ENCODE measurements at regions not wholly inside any gene's neighbourhood (a gene's known extent, or its start where the extent isn't known, plus 50 kb on each side); places are given as distances from the start of the nearest gene placed in this dataset.

GRCh38 chr4:17246656-17247055, 265.2 kb downstream of the QDPR start:
- intact Hi-C loops (cut with micrococcal nuclease) = no loop called here
- Histone ChIP-seq H3K9ac (ENCODE audit: low read length) (no peak overlapping the region), H3K9me3 (ENCODE audit: low read length) (no peaks in the 10 kb centered on the region), H4K20me1 (ENCODE audit: low read length) (no peaks in the 10 kb centered on the region), H3K4me2 (ENCODE audit: low read length) (no peak overlapping the region), H3F3A (ENCODE audit: low read length, unreplicated experiment) (no peaks in the 10 kb centered on the region), H3K27ac (ENCODE audit: low read length) (no peak overlapping the region), H3K36me3 (ENCODE audit: low read depth, low read length) (no peaks in the 10 kb centered on the region), H3K4me3 (ENCODE audit: low read length) (no peak overlapping the region), H2AFZ (ENCODE audit: low read length) (no peak overlapping the region), H3K27me3 (ENCODE audit: low read length) (peaks cover 8% of the 10 kb centered on the region), H3K79me2 (ENCODE audit: low read length) (no peaks in the 10 kb centered on the region), H3K4me1 (ENCODE audit: insufficient read depth, low read length) (no peaks in the 10 kb centered on the region), H3K9me2 (replicated peaks; ENCODE audit: low read length) (no peaks in the 10 kb centered on the region)
- ATAC-seq (no peak), DNase-seq (no peak)
- no TSS peak for BruUV-seq (replicated peaks)
- ChIA-PET CTCF (no interaction called here), POLR2A (ENCODE audit: unreplicated experiment) (no interaction called here)
- TF ChIP-seq EZH2 (IDR thresholded peaks at IDR 0.05; ENCODE audit: low read length, unreplicated experiment) (no peak), EZH2phosphoT487 (IDR thresholded peaks at IDR 0.05; ENCODE audit: borderline replicate concordance, low read length) (no peak)

GRCh38 chr4:17241835-17242234, 270.1 kb downstream of the QDPR start:
- TF ChIP-seq CTCF (conservative IDR thresholded peaks at IDR 0.05; ENCODE audit: low read depth, low read length) = no peak
- no peak for TF ChIP-seq EZH2 (IDR thresholded peaks at IDR 0.05; ENCODE audit: low read length, unreplicated experiment)
- no peak for TF ChIP-seq EZH2phosphoT487 (IDR thresholded peaks at IDR 0.05; ENCODE audit: borderline replicate concordance, low read length)
- ATAC-seq (no peak), DNase-seq (no peak)
- Histone ChIP-seq H3K4me3 (ENCODE audit: low read length) (no peak overlapping the region), H4K20me1 (ENCODE audit: low read length) (no peaks in the 10 kb centered on the region), H3F3A (ENCODE audit: low read length, unreplicated experiment) (no peaks in the 10 kb centered on the region), H3K9ac (ENCODE audit: low read length) (no peak overlapping the region), H3K9me2 (replicated peaks; ENCODE audit: low read length) (no peaks in the 10 kb centered on the region), H3K4me2 (ENCODE audit: low read length) (no peak overlapping the region), H3K36me3 (ENCODE audit: low read depth, low read length) (no peaks in the 10 kb centered on the region), H3K79me2 (ENCODE audit: low read length) (no peaks in the 10 kb centered on the region), H2AFZ (ENCODE audit: low read length) (no peak overlapping the region), H3K27ac (ENCODE audit: low read length) (no peak overlapping the region), H3K27me3 (ENCODE audit: low read length) (peaks cover 18% of the 10 kb centered on the region), H3K4me1 (ENCODE audit: insufficient read depth, low read length) (no peaks in the 10 kb centered on the region), H3K9me3 (ENCODE audit: low read length) (no peaks in the 10 kb centered on the region)
- CTCF ChIA-PET = no interaction called here
- intact Hi-C loops (cut with micrococcal nuclease) = no loop called here
- no TSS peak for BruUV-seq (replicated peaks)
- POLR2A ChIA-PET (ENCODE audit: unreplicated experiment) = no interaction called here

DNA sequence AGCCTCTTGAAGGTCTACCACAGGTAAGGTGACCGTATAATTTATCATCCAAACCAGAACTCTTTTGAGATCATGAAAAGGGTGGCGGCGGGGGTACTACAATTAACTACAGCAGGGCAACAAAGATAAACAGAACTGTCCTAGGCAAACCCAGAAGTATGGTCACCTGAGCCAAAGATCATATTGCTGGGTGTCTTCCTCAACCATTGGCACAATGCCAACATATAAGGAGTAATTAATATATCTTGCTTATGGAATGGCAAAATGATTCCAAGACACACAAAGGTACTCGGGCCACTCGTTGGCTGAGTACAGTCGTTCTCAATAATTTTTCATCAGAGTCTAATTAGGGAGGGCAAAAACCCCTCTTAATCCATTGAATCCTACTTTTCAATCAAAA, 273.3 kb downstream of the QDPR start:
- intact Hi-C loops (cut with micrococcal nuclease) = no loop called here
- no peak overlapping the region for H2AFZ ChIP-seq (ENCODE audit: low read length)
- H3F3A ChIP-seq (ENCODE audit: low read length, unreplicated experiment) = no peaks in the 10 kb centered on the region
- H3K4me1 ChIP-seq (ENCODE audit: insufficient read depth, low read length) = no peaks in the 10 kb centered on the region
- no peak overlapping the region for H3K27ac ChIP-seq (ENCODE audit: low read length)
- no peaks in the 10 kb centered on the region for H3K9me3 ChIP-seq (ENCODE audit: low read length)
- no peak overlapping the region for H3K9ac ChIP-seq (ENCODE audit: low read length)
- BruUV-seq (replicated peaks) = no TSS peak
- ATAC-seq = no peak
- POLR2A ChIA-PET (ENCODE audit: unreplicated experiment) = no interaction called here
- H3K4me2 ChIP-seq (ENCODE audit: low read length) = no peak overlapping the region
- no peak for TF ChIP-seq EZH2 (IDR thresholded peaks at IDR 0.05; ENCODE audit: low read length, unreplicated experiment)
- TF ChIP-seq EZH2phosphoT487 (IDR thresholded peaks at IDR 0.05; ENCODE audit: borderline replicate concordance, low read length) = no peak
- TF ChIP-seq CTCF (conservative IDR thresholded peaks at IDR 0.05; ENCODE audit: low read depth, low read length) = no peak
- no peaks in the 10 kb centered on the region for H3K36me3 ChIP-seq (ENCODE audit: low read depth, low read length)
- no peak for DNase-seq
- H3K79me2 ChIP-seq (ENCODE audit: low read length) = no peaks in the 10 kb centered on the region
- no peaks in the 10 kb centered on the region for H4K20me1 ChIP-seq (ENCODE audit: low read length)
- no peak overlapping the region for H3K4me3 ChIP-seq (ENCODE audit: low read length)
- CTCF ChIA-PET = no interaction called here
- no peaks in the 10 kb centered on the region for H3K9me2 ChIP-seq (replicated peaks; ENCODE audit: low read length)
- H3K27me3 ChIP-seq (ENCODE audit: low read length) = peaks cover 10% of the 10 kb centered on the region
